COLO668 (cell line): ENCODE measurements at regions not wholly inside any gene's neighbourhood (a gene's known extent, or its start where the extent isn't known, plus 50 kb on each side); places are given as distances from the start of the nearest gene placed in this dataset.

Experiments used
- DNase-seq: peaks from one replicate; lab custom pipeline; 2025; ENCODE audit not compliant: unreplicated experiment; lab: John Stamatoyannopoulos, UW

DNA sequence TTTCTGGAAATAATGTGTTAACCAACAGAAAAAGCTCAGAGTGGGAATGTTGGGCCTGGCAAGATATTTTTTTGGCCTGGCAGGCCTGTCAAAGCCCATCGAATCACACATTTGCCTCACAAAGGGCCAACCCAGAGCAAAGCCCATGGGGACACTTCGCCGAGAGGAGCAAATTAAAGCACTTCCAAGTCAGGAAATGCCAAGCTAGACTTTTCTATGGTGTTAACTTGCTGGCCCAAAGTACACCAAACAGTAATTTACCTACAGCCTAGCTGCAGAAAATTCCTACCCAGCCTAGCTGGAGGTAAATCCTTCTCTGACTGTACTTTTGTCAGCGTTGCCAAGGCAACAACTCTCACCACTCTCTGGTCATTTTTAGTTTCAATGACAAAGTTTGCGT lies 288.6 kb upstream of the LDB2 start:
- DNase-seq: no peak

DNA sequence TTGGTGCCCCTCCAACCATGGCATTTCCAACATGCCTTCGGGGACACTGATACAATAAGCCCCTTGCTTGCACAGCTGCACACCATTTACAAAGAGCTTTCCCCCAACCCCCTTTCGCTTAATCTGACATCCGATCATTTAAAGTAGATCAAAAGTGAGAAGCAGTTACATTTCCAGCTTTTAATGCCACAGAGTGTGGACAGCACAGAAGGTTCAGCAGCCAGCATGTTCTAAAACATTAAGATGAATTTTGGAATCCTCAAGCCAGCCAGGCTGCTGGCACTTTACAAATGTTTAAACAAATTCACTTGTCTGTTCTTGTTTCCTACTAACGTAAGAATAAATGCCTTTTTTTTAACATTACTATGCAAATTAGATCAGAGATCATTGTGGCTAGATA lies 284.4 kb upstream of the LDB2 start:
- DNase-seq: no peak

DNA sequence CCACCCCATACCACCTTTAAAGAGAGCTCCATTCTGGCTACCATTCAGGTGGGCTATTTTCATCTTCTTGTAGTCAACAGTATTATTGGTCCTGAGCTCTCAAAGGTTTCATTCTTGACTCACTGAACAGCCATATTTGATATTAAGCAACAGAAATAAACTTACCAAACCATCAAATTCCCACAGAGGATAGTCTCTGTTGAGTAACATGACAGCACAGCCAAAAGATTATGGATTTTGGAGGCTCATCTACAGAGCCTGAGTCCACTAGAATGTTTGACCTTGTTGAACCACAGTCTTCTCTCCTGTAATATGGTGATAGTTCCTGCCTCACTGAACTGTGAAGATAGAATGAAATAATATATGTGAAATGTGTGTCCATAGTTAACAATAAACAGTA lies 276.3 kb upstream of the LDB2 start:
- DNase-seq: no peak

DNA sequence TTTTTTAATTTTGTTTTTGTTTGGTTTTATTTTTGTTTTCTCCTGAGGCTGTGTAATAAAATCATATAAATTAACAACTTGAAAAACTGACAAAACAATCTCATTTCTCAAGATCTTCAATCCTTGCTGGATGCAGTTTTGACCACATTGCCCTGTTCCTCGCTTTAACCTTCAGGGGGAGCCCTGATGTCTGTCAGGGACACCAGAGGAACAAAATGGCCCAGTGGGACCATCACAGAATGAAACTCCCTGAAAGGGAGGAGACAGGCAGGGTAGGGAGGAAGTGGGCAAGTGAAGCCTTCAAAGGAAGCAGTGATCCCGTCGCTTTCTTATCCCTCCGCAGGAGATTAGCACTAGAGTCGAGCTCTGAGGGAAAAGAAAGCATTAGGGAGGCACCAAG lies 274.9 kb upstream of the LDB2 start:
- DNase-seq: no peak

DNA sequence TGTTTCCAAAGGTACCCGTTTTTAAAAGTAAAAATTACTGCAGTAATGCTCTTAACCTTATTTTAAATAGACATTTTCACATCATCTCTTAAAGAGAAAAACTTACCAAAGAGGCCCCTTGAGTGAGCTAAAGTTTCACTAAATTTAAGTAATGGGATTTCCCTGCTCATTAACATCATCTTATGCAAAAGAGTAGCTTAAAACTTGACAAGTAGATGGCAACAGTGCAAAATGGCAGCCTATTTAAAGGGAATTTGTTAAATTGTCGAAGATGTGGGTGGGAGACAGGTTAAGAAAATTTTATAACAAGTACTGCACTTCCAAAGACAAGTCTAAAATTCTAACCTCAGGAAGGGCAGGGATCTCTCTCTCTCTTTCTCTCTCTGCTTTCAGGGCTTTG lies 271.7 kb upstream of the LDB2 start:
- no peak for DNase-seq

DNA sequence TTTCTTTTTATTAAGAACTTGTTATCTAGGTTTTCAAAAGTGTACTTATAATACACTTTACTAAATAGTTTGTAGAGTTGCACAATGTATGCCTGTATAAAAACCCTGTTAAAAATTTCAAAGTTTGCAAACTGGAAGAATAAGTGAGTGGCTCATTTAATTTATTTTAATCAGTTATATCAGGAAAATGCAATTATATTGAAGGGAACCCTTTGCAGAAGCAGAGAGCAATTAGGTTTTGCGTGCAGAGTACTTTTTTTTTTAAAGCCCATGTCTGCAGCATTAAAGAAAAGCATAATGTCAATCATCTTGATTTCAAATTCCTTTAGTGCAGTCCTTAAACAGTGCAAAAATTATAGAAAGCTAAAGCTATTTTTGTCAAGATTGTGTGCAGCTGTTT lies 271.3 kb upstream of the LDB2 start:
- no peak for DNase-seq

DNA sequence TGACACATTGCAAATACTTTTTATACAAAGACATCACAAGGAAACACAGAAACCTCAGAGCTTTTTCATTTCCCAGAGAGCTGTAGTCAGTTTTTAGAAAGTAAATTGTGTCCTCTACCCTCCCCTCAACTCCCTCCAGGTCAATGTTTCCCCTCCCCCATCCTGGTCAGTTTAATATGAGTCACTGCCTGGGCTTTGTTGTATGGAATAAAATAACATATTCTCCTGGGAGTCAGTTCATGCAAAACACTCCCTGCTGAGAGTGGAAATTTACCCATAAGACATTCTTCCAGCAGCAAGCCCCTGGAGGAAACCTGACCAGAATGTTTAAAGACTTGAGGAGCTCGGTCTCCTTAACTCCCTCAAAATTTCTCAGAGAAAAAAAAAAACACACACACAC lies 270.1 kb upstream of the LDB2 start:
- DNase-seq: no peak

DNA sequence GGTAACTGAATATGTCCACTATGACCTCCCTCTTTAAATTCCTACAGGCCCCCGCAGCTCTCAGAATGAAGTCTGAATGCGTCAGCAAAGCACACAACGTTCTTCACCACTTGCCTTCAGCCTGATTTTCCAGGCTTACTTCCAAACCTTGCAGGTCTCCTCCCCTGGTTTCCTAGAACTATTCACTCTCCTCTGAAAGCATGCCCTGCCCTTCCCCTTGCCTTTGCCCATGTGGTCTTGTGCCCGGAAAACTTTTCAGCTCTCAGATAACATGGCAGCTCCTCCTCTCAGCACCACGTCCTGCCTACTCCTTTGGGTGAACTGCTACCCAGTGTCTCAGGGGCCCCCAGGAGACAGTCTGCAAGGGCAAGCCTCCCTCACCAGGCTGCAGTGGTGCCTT lies 268.5 kb upstream of the LDB2 start:
- DNase-seq: no peak

DNA sequence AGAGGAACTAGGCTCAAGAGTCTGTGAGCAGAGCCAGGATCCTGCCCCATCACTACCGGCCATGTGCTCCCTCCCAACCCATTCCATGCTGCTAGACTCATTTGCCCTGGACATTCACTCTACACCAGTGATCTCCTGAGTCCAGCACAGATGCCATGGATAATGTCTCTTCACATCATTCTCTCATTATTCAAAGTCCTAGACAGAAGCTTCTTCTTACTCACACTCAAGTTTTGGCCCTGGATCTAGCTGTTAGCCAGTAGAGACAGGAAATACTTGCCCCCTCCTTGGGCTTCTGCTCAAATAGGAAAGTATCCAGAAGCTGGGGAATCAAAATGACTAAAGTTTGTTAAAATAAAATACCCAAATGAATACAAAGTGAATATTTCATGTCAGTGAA lies 266.8 kb upstream of the LDB2 start:
- DNase-seq: no peak

DNA sequence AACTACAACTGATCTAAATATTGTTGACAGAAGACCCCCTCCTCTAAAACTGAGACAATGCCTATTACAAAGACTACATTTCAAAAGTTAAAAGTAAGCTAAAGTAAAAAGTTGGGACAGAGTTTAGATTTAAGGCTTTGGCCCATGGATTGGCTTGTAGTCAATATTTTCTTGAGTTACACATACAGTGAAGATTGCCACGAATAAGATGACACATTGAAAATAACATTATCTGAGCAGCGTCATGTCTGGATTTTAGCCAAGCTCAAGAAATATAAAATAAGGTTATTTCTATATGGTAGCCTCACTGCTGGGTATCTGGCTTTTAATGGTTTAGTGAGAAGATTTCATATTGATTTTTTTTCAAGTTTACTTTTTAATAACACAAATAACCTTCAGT lies 266.2 kb upstream of the LDB2 start:
- no peak for DNase-seq

DNA sequence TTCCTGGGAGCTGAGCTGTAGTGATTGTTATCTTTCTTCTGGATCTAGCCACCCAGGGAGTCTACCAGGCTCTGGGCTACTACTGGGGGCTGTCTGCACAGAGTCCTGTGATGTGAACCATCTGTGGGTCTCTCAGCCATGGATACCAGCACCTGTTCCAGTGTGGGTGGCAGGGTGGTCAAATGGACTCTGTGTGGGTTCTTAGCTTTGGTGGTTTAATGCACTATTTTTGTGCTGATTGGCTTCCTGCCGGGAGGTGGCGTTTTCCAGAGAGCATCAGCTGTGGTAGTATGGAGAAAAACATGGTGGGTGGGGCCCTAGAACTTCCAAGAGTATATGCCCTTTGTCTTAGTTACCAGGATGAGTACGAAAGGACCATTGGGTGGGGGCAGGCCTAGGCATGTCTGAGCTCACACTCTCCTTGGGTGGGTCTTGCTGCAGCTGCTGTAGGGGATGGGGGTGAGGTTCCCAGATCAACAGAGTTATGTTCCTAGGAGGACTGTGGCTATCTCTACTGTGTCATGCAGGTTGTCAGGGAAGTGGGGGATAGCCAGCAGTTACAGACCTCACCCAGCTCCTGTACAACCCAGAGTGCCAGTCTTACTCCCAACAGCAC lies 264.8 kb upstream of the LDB2 start:
- no peak for DNase-seq

DNA sequence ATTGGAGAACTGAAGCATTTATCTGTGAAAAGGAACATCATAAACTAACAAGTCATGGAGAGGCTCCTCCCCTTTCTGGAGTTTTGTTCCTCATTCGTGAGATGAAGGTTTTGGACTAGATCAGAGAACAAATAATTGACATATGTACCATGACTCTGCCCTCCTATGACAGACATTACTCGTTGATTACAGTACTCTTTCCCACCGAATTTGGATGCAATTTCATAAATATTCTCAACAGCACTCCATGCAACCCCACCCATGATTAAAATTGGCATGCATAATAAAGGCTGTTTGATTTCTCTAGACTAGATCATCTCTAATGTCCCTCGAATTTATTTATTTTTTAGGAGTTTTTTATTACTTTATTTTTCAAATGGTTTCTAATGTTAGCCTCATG lies 258.9 kb upstream of the LDB2 start:
- no peak for DNase-seq

DNA sequence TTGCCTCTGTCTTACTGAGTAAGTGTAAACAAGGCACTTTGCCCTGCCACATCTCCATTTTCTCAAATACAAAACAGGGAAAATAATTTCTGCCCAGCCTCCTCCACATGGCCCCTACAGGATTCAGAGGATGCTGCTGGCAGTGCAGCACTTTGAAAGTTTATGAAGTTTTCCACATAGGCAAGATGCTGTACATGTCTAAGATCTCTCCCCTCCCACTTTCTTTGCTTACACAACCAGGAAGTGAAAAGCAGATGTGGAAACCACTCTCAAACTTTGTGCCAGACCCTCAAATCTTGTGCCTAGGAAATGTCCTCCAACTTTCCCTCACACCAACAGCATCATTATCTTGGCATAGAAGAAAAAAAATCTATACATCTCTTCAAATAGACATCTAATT lies 257.0 kb upstream of the LDB2 start:
- no peak for DNase-seq

DNA sequence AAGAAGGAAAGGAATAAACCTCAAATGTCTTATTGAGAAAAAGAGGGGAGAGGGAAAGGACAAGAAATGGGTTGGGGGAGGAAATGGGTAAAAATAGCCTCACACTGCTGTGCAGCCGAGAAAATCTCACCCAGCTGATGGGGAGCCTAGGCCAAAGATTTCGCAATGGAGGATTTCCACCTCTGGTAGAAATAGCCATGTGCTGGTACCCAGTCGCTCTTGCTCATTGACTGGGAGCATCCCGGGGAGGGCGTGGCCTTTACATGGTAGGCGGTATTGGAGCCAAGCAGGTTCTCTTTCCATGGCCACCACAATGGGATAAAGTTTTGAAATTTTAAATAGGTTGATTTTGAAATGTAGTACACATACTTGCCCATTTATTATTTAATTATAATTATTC lies 255.1 kb upstream of the LDB2 start:
- no peak for DNase-seq

DNA sequence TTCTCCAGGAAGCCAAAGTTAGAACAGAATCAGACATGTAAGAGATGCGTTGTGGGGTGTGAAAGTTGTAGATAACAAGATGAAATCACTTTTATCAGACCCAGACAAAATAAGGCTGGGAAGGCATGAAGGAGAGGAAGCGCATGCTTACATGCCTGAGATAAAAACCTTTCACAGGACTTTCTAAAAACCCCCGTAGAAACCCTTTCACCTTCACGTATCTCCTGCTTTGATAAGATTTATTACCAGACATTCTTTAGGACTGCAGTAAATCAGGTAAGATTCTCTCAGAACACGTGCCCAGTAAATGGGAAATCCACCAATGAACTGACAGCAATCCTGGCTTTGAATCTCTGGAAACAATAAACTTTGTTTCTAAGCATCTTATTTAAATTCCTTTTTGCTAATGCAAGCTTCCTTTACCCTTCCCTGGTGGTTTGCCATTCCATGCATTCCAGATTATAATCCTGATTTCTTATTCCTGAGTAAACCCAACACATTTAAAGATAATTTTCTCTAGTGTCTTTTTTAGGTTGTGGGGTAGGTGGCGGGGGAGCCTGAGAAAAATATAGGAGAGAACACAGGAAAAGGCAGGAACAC lies 254.6 kb upstream of the LDB2 start:
- DNase-seq: no peak

DNA sequence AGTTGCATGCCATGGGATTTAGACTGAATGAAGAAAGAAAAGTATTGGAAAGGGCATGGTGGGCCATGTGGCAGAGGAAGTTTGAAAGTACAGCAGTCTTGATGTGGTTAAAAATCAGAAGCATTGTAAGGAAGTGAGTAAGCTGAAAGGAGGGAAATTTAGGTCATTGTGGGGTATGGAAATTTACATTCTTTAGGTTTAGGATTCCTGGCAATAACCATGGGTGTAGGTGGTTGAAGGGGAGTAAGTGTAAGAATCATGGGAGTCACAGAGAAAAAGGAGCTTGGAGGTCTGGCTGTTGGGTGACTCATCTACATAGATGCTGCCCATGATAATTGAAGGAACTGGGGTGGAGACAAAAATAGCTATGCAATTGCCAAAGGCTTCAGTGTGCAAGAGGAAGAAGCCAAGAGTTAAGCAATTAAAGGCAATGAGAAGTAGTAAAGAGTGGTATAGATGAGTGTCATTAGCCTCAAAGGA lies 243.8 kb upstream of the LDB2 start:
- DNase-seq: no peak

DNA sequence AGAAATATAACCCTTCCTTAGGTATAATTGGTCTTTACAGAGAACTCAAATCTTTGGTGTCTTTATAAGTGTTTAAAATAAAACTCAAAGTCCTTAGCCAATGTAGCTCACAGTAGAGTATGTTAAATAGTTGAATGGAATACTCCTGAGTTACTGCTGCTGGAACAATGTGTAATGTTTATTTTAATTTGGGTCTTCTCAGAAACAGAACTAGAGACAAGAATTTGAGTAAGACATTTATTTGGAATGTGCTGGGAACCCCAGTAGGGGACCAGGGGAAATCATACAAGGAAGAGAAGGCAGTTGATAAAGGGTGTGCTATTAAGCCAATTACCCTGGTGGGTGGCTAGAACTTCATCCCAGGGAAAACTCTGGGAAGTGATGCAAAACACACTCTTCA lies 240.4 kb upstream of the LDB2 start:
- DNase-seq: no peak

DNA sequence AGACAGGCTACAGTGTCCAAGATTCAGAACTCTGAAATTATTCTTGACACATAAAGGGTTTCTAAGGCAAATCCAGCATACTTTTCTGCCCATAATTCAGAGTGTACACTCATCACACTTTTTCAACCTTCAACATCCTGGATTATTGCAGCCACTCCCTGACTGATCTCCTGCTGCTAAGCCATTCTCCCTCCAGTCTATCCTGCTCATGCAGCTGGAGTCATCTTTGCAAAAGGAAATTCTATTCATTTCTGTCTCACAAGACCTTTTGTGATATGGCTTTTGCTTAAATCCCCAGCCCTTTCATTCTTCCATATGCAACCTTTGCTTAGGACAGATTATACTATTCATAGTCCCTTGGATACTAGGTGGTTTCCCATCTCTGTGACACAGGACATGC lies 236.1 kb upstream of the LDB2 start:
- DNase-seq: no peak

DNA sequence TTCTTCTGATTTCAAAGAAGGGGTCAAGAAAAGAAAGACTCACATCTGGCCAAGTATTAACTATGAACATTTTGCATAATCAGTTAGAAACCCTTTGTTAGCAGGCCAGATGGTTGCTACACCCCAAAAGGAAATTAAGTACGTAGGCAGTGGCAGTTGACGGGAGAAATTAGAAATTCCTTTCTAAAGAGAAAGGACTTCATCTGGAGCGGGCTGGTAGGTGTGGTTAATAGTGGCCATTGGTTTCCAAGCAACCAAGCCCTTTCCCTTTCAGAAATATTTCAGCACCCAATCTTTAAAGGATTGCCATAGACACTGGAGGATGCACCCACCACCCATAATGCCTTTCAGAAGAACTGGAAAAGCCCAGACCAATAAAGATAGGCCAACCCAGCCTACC lies 235.7 kb upstream of the LDB2 start:
- no peak for DNase-seq

DNA sequence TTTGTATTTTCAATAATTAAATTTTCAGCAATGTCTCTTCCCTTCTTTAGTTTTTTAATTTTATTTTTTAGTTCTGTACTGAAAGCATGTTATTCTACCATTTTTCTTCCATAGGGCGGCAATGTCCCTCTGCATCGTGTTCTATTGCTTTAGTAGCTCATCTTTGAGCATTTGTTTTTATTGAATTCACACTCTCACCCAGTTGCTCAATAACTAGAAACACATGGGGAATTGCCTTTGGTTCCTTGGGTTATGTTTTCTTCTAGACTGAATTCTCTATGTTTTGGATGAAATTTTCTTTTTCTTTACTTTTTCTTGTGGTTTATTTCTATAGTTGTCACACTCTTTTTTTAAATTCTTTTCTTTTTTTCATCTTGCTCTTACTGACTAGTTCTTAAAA lies 233.8 kb upstream of the LDB2 start:
- DNase-seq: no peak

DNA sequence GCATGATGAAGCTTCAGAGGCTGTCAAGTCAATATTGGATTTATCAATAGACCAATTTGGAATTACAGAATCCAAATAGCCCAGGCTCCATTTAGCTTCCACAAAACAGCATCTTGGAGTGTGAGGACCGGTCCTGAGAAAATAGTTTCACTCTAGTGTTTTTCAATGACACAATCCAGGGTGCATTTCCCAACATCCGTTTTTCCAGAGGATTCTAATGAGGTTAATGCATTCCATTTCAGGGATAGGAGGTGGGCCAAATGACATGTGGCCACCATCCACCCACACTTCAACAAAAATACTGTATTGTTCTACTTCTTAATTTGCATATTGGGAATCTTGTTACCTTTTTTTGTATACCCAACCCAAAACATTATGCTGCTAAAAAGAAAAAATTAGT lies 229.8 kb upstream of the LDB2 start:
- DNase-seq: no peak

DNA sequence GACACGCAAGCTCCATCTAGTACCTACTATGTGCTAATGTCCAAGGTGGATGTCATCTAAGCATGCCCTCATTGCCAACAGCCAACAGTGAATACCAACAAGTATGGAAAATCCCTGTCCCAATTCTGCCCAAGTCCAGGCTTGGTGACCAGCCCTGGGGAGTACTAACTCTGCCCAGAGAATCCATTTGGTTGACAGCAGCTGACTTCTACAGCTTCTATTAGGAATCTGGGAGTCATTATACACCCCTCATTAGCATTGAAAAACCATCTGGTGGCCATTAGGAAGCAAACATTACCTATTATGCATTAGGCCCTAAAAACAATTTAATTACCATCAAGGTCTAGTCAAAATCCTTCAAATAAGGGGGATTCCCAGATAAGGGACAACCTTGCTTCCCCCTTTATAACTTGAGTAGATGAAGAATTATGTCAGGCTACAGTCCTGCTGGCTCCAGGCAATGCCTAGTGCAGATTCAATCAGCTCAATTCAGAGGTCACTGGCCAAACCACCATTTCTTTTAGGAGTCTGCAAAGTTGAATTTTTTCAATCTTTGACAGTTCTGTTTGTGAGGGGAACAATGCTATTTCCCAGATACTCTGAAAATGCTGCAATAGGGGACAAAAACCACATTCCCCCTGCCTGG lies 228.0 kb upstream of the LDB2 start:
- no peak for DNase-seq

DNA sequence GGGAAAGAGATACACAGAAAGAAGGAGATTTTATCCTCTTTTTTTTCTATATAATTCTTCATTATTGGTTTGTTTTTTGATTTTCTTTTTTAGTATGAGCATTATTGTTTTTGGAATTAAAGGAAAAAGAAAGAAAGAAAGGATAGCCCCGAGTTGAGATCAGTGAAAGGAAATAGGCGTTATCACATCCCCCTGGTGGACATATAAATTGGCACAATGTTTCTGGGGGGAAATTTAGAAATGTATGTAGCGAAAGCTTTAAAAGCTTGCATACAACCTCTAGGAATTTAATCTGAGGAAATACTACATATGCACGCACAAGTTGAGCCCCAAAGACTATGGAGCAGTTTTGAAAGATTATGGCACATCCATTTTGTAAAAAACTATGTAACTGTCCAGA lies 226.3 kb upstream of the LDB2 start:
- DNase-seq: no peak
